HG02798 (cell line): ENCODE measurements at regions not wholly inside any gene's neighbourhood (a gene's known extent, or its start where the extent isn't known, plus 50 kb on each side); places are given as distances from the start of the nearest gene placed in this dataset.
A peak's percentile ranks its signal among the peaks of the same experiment; 100 is the strongest.

Experiments
- ATAC-seq: cut with Tn5 transposase; IDR thresholded peaks from one replicate; pipeline ENCODE4 v1.9.1; 2021; ENCODE audit warnings: mild to moderate bottlenecking; ENCODE audit not compliant: unreplicated experiment, poor library complexity

GRCh38 chr2:19786408-19787058 lies 115.2 kb downstream of the TTC32 start:
- ATAC-seq, result peak; percentile 63

DNA sequence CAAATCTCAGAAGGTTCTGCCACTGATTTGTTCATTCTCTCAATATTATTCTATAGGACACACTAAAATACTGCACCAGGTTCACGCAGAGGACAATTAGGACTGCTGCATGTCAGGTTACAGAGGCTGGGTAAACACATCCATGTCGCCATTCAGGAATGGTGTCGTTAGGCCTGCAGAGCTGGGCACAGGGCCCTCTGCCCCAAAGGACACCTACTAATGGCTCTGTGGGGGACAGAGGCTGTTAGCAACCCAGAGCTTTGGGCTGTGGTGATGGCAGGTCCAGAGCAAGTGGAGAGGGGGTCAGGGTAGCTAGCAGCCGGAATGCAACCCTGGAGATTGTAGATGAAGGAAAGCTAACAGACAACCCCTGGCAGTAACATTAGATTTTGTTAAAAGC lies 115.9 kb downstream of the TTC32 start:
- no peak for ATAC-seq

DNA sequence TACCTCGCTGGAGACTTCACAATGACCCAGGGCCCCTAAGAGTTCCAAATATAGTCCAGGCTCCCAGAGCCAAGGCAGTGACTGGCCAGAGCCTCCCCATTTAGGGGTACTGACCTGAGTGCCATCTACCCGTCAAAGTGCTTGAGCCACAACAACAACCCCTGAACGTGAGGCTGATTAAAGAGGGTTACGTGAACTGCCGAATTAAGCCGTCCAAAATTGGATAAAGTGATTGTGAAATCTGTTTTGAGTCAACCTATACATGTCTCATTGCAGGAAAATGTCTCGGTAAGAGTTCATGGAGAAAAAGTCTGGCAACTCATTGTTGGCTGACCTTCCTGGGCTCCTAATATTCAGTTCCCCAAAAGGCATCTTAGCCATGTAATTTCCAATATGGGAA lies 116.3 kb downstream of the TTC32 start:
- no peak for ATAC-seq

DNA sequence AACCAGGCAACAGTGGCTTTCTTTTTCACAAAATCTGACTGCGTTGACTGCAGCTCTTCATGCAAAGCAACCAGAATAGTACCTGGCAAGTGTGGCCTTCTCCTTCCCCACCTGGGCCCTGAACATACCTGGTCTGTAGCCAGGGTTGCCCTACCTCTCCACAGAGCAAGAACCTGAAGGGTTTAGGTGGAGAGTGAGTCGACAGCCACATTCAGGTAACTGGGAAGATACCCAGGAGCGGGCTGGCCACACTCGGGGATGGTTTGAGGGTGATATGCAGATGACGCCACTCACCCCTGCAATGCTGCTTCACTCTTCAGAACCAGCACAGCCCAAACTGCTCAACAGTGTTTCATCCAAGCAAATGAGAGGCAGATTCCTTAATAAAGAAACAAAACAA lies 117.3 kb downstream of the TTC32 start:
- ATAC-seq, result no peak

DNA sequence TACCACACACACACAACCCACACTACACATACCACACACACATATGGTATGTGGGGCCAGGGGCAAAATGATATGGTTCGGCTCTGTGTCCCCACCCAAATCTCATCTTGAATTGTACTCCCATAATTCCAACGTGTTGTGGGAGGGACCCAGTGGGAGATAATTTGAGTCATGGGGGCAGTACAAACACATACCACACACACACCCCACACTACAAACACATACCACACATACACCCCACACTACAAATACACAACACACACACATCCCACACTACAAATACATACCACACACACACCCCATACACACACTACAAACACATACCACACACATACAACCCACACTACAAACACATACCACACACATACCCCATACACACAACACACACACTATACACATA lies 117.8 kb downstream of the TTC32 start:
- no peak for ATAC-seq

DNA sequence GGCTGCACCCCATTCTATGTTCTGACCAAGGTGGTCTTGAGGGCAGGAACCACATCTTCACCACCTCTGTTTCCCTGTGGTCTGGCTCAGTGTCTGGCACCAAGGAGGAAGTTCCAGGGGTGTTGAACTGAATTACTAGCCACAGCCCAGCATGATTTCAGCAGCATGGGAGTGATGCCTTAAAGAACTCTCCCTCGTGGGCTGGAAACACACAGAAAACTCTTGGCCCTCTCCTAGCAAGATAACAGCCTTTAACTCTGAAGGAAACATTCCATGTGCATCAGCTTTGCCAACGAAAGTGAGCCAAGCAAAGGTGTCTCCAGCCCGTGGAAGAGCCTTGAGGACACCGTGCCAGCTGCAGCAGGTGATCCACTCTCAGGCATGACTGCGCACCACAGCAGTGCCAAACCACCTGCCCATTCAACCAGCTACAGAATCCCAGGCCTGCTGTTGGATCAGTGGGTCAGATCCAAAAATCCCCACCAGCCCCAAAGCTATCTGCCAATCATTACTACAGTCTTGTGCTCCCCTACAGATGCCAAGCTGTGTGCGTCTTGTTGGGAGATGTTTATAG lies 124.8 kb downstream of the TTC32 start:
- ATAC-seq, result no peak

DNA sequence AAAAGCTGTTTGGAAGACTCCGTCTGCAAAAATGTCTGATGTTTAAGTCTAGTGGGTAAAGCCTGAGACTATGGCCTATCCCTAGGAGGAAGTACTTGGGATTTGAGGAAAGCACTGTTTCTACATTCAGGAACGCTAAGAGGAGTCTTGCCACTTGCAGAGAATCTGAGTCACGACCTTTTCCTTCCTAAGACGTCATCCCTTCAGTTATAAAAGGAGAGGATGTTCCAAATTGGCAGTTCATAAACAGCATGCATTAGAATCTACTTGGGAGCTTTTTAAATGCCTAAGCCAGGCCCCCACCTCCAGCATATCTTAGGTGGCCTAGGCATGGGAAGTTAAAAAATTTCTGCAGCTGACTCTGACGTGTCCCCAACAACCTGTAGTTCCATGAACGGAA lies 125.9 kb downstream of the TTC32 start:
- ATAC-seq, result no peak

- no peak for ATAC-seq
These were observed 126.5 kb downstream of the TTC32 start for GRCh38 chr2:19775315-19775714.

- ATAC-seq, result no peak
These were observed 127.0 kb downstream of the TTC32 start for GRCh38 chr2:19774805-19775176.

GRCh38 chr2:19772981-19773380 lies 128.8 kb downstream of the TTC32 start:
- no peak for ATAC-seq

- ATAC-seq, result no peak
These were observed 132.3 kb downstream of the TTC32 start for GRCh38 chr2:19769513-19769912.

- ATAC-seq, result no peak
These were observed 133.9 kb downstream of the TTC32 start for GRCh38 chr2:19767899-19768298.

DNA sequence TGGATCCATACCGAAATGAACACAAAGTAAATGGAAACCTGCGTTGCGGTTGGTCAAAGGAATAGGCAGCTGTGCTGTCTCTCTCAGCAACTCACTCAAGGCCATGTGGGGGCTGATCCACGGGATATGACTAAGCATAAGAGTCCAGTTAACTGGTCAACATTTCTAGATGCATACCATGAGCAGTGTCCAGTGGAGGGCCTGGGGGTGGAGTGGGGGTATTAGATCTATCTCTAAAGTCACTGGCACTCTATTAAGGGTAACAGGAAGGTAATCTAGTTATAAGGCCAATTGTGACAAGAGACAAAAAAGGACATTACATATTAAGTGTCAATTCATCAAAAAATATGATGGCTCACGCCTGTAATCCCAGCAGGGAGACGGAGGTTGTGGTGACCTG lies 136.8 kb downstream of the TTC32 start:
- no peak for ATAC-seq

- ATAC-seq, result no peak
These were observed 138.1 kb downstream of the TTC32 start for GRCh38 chr2:19763731-19764130.

GRCh38 chr2:19762959-19763605 lies 138.7 kb downstream of the TTC32 start:
- no peak for ATAC-seq

- ATAC-seq, result no peak
These were observed 139.6 kb downstream of the TTC32 start for GRCh38 chr2:19762142-19762541.

DNA sequence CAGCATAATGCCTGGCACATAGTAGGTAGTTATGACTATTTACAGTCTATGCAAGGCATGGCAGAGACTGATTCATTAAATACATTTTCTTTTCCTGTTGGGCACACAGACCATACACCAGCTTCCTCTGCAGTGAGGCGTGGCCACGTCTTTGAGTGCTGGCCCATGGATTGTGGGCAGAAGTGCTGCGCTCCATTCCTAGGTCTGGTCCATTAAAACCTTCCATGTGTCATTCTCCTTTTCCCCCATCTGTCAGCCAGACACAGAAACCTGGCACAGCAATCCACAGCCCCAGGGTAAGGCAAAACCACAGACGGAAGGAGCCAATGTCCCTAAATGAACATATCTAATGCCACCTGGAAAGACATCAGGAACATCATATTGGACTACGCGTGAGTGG lies 141.9 kb downstream of the TTC32 start:
- no peak for ATAC-seq

DNA sequence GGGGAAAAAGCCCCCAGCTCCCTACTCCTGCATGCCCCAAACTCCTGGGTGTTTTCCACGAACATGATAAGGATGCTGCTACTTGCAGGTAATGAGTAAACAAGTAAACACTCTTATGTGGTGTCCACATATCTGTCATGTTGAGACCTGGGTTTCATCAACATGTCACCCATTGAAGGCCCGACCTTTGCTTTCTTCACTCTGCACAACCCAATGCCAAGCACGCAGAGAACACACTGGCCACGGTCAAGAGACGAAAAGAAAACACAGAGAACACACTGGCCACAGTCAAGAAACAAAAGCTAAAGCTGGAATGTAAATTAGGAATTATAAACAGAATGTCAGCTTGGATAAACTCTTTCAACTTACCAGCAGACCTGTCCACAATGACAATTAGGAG lies 143.1 kb downstream of the TTC32 start:
- no peak for ATAC-seq

GRCh38 chr2:19757586-19757985 lies 144.2 kb downstream of the TTC32 start:
- no peak for ATAC-seq

- no peak for ATAC-seq
These were observed 146.9 kb downstream of the TTC32 start for GRCh38 chr2:19754907-19755306.

GRCh38 chr2:19753818-19754217 lies 148.0 kb downstream of the TTC32 start:
- no peak for ATAC-seq

DNA sequence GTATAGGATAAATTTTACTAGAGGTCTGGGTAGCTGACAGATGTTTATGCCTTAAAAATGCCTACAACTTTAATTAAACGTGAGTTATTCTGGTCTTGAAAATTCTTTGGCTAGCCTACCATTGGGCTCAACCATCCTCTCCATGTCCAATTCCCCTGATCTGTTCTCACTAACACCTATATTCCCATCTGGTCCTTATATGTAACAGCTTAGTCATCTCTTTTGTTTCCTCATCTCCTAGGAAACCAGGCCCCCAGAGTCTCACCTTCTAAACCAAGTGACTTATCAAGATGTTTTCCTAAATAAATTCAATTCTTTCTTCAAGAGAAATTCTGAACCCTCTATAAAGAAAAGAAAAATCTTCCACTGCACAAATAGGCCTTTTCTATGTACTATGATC lies 148.5 kb downstream of the TTC32 start:
- ATAC-seq, result no peak
